ENCODE measurements at regions not wholly inside any gene's neighbourhood (a gene's known extent, or its start where the extent isn't known, plus 50 kb on each side); places are given as distances from the start of the nearest gene placed in this dataset.

DNA sequence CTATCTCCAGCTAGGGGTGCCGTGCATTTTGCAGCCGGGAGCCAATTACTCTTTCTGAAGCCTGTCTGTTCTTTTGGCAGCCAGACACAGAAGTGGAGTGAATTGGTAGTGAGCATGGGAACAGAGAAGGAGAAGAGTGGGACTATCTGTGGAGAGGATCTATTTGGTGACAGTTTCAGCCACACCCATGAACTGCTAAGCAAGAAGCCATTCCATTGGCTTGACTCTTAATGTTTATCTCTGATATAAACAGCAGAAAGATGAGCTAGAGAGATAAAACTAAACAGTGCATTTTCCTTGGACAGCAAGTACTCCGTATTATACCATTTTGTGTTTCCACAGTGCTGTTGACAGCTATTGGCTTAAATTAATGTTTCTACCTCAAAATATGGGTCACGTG is 259.6 kb upstream of the THUMPD2 start:
- TF ChIP-seq ZNF274 (IDR thresholded peaks at IDR 0.05; ENCODE audit: borderline replicate concordance, extremely low read depth, low read length) (no peak), POLR2A (IDR thresholded peaks at IDR 0.05; ENCODE audit: control extremely low read depth in 1 of 2, low read depth in 2 of 2, low read length in 2 of 2) (no peak), BRCA1 (IDR thresholded peaks at IDR 0.05; ENCODE audit: low read depth, low read length) (no peak), SIRT6 (IDR thresholded peaks at IDR 0.05; ENCODE audit: low read length) (no peak), EP300 (IDR thresholded peaks at IDR 0.05; ENCODE audit: borderline replicate concordance in 1 of 2, low read depth in 2 of 2, low read length in 2 of 2) (no peak)
- TF ChIP-seq, protein P1, sequence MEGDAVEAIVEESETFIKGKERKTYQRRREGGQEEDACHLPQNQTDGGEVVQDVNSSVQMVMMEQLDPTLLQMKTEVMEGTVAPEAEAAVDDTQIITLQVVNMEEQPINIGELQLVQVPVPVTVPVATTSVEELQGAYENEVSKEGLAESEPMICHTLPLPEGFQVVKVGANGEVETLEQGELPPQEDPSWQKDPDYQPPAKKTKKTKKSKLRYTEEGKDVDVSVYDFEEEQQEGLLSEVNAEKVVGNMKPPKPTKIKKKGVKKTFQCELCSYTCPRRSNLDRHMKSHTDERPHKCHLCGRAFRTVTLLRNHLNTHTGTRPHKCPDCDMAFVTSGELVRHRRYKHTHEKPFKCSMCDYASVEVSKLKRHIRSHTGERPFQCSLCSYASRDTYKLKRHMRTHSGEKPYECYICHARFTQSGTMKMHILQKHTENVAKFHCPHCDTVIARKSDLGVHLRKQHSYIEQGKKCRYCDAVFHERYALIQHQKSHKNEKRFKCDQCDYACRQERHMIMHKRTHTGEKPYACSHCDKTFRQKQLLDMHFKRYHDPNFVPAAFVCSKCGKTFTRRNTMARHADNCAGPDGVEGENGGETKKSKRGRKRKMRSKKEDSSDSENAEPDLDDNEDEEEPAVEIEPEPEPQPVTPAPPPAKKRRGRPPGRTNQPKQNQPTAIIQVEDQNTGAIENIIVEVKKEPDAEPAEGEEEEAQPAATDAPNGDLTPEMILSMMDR (IDR thresholded peaks at IDR 0.05; ENCODE audit: control extremely low read depth in 1 of 3, insufficient read depth in 1 of 3, low read depth in 1 of 3, low read length in 3 of 3) = no peak

Data from H1 (cell line).